Left lung (tissue), 4 donors: ENCODE measurements at regions not wholly inside any gene's neighbourhood (a gene's known extent, or its start where the extent isn't known, plus 50 kb on each side); places are given as distances from the start of the nearest gene placed in this dataset.

Experiments
- ATAC-seq: fragments of 200-7000 bp; cut with Tn5 transposase; one replicate; pipeline ENCODE4 v1.9.1; 2020; ENCODE audit warnings: moderate library complexity
- DNase-seq, 4 donors: peaks; one replicate each; pipeline ENCODE4 v3.0.0-alpha.2; 2013 to 2020
- H3K27ac ChIP-seq, 2 donors: fragments of 200-600 bp; sonication (generic) in 1 of 2; one replicate each; pipeline versions ENCODE4 v1.5.0 to v1.8.0; 2020 to 2021
- H3K27me3 ChIP-seq, 2 donors: fragments of 200-600 bp; sonication (generic) in 1 of 2; one replicate each; pipeline versions ENCODE4 v1.5.0 to v1.8.0; 2020 to 2021
- H3K36me3 ChIP-seq, 2 donors: fragments of 200-600 bp; sonication (generic) in 1 of 2; one replicate each; pipeline versions ENCODE4 v1.5.0 to v1.8.0; 2020 to 2021
- H3K4me1 ChIP-seq, 2 donors: fragments of 200-600 bp; one replicate each; pipeline ENCODE4 v1.8.0; 2021
- H3K4me3 ChIP-seq, 2 donors: fragments of 200-600 bp; sonication (generic) in 1 of 2; one replicate each; pipeline versions ENCODE4 v1.5.0 to v1.8.0; 2020 to 2021; ENCODE audit warnings: mild to moderate bottlenecking in 1 of 2
- H3K9me3 ChIP-seq, 2 donors: fragments of 200-600 bp; sonication (generic) in 1 of 2; one replicate each; pipeline versions ENCODE4 v1.5.0 to v1.8.0; 2020 to 2021
- CTCF ChIP-seq, 2 donors: fragments of 200-600 bp; sonication (generic) in 1 of 2; IDR thresholded peaks; one replicate each; pipeline versions ENCODE4 v1.5.0 to v1.8.0; 2021; ENCODE audit warnings: antibody characterized with exemption in 2 of 2
- intact Hi-C, 2 donors: fragments of 100-400 bp; cut with DNase I; formaldehyde crosslinking; loops; one replicate each; pipeline versions ENCODE4 v1.11.2 to v1.14.2; 2022
- donor health status: DM: no; HTN: yes; CAD: no.
- donor health status: DM: no; HTN: no; CAD: no.

- Histone ChIP-seq H3K27me3 (no peaks in the 10 kb centered on the region), H3K4me1 (peaks cover 3 to 27% of the 10 kb centered on the region in 2 donors), H3K36me3 (no peaks in the 10 kb centered on the region), H3K9me3 (no peaks in the 10 kb centered on the region), H3K4me3 (no peak overlapping the region), H3K27ac (no peak overlapping the region)
- ATAC-seq = no peak
- intact Hi-C loops = no loop called here
- no peak for TF ChIP-seq CTCF (IDR thresholded peaks at IDR 0.05)
- DNase-seq = no peak
Measured at GRCh38 chr1:67557696-67558448, 127.1 kb upstream of the GADD45A start.

DNA sequence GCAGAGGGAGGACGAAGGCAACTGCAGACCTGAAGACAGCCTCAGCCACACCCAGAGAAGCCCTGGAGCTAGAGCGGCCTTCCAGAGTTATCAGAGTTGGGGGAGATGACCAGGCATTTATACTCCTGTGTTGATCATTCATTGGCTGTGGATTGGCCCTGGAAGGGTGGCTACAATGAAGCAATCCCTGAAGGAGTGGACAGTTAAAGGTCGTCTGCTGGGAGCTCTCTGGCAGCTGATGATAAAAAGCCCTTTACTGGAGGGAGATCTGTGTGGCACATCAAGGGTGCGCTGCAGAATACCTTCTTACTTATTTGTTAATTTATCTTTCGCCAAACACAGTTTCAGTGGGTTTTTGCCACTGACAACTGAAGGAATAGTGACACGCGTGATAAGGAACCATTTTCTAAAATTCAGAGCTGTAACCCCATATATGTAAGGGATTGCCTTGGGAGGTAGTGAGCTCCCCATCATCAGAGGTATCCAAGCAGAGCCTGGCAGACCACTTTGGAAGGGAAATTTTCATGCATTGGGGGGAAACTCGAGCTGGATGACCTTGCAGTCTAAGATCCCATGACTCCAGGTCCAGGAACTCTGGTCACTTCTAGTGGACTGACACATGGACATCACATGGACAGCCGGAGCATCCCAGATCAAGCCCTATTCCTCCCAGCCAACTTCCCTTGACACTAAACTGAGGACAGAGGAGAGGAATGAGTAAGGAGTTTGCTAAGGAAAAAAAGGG, 126.4 kb upstream of the GADD45A start:
- intact Hi-C loops = no loop called here
- no peaks in the 10 kb centered on the region for H3K27me3 ChIP-seq
- H3K27ac ChIP-seq = peak overlapping the region; percentile 30 to 81
- no peak overlapping the region for H3K4me3 ChIP-seq
- ATAC-seq (no peak), DNase-seq (no peak)
- H3K9me3 ChIP-seq = no peaks in the 10 kb centered on the region
- no peaks in the 10 kb centered on the region for H3K36me3 ChIP-seq
- TF ChIP-seq CTCF (IDR thresholded peaks at IDR 0.05) = no peak
- peaks cover 3 to 27% of the 10 kb centered on the region in 2 donors for H3K4me1 ChIP-seq

DNA sequence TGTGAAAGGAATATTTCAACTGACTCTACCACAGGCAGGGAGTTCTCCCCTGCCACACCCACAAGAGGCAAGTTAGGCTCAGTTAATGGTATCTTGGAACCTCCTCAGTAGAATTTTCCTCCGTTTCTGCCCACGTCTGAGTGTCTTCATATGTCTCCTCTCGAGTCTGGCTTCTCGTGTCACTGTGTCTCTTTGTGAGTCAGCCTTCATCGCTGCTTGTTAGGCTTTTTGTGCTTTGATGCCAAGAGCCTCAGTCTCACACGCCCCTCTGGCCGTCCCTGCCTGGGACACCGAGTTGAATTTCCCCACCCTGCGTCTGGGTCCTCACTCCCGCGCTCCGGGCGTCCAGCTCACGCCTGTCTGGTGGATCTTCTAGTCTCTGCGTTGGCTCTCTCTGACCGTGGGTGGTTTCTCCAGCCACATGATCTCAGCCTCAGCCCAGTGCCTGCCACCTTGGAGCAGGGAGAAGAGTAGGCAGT, 125.7 kb upstream of the GADD45A start:
- ATAC-seq (peak; percentile 34), DNase-seq (peak in 2 of 4 donors; percentile 45 to 76)
- Histone ChIP-seq H3K36me3 (no peaks in the 10 kb centered on the region), H3K4me1 (peaks cover 3 to 27% of the 10 kb centered on the region in 2 donors), H3K27ac (peak overlapping the region; percentile 30 to 81), H3K27me3 (no peaks in the 10 kb centered on the region), H3K9me3 (no peaks in the 10 kb centered on the region), H3K4me3 (no peak overlapping the region)
- no peak for TF ChIP-seq CTCF (IDR thresholded peaks at IDR 0.05)
- intact Hi-C loops = no loop called here

- Histone ChIP-seq H3K9me3 (no peaks in the 10 kb centered on the region), H3K27ac (peak overlapping the region in 1 of 2 donors; percentile 81), H3K4me1 (peaks cover 3 to 34% of the 10 kb centered on the region in 2 donors), H3K4me3 (no peak overlapping the region), H3K27me3 (no peaks in the 10 kb centered on the region), H3K36me3 (no peaks in the 10 kb centered on the region)
- ATAC-seq = no peak
- intact Hi-C loops = loop anchor here in 1 of 2 donors (5.0 kb wide), 1 partner anchor 197 kb away; no protein-coding TSS in a partner anchor
- TF ChIP-seq CTCF (IDR thresholded peaks at IDR 0.05) = no peak
- no peak for DNase-seq
Measured at GRCh38 chr1:67560580-67561255, 124.3 kb upstream of the GADD45A start.
